HepG2 (cell line): ENCODE measurements at regions not wholly inside any gene's neighbourhood (a gene's known extent, or its start where the extent isn't known, plus 50 kb on each side); places are given as distances from the start of the nearest gene placed in this dataset.

Source experiments
- ATAC-seq: fragments of 200-7000 bp; cut with Tn5 transposase; 3 replicates; pipeline ENCODE4 v1.9.1; 2020; ENCODE audit warnings: mild to moderate bottlenecking, moderate library complexity
- BruUV-seq: library from RNA; stranded (reverse); fragments of 400-500 nt; replicated peaks from 2 replicates; lab custom pipeline; 2021; lab: Mats Ljungman, UMichigan
- CTCF ChIA-PET: fragments of 300-600 bp; formaldehyde crosslinking; extraction: SDS; loops from one replicate; lab custom pipeline; 2021; ENCODE audit warnings: low total read pairs, inconsistent platforms, low intra/inter-chr PET ratio; lab: Yijun Ruan, JAX
- POLR2A ChIA-PET: fragments of 350-600 bp; sonication (Branson Sonifier 250); formaldehyde crosslinking; loops from one replicate; lab custom pipeline; 2020; ENCODE audit warnings: antibody characterized with exemption, inconsistent platforms; lab: Yijun Ruan, JAX
- DNase-seq: peaks from one replicate; pipeline ENCODE4 v3.0.0-alpha.2; 2015; ENCODE audit warnings: low spot score
- FAIRE-seq: peaks from 3 replicates; lab custom pipeline; 2011; peaks lifted over from hg19 to GRCh38; lab: Jason Lieb, UNC
- H2AFZ ChIP-seq: one replicate; pipeline ENCODE4 v1.6.1; 2011; ENCODE audit warnings: low read length, inconsistent platforms
- H3K27ac ChIP-seq: fragments of 300-600 bp; 3 replicates; pipeline ENCODE4 v1.8.0; 2011; ENCODE audit warnings: mixed run types, mild to moderate bottlenecking, mixed read lengths, low read length, inconsistent platforms; ENCODE audit not compliant: insufficient read depth; ENCODE audit errors: extremely low read length
- H3K27me3 ChIP-seq, 2 experiments: fragments of 200-600 bp in 1 of 2; 2 replicates in 1 of 2; 3 replicates in 1 of 2; pipeline versions ENCODE4 v1.6.0 to v1.8.0; 2011; ENCODE audit warnings: low read length in 2 of 2, mild to moderate bottlenecking in 2 of 2, moderate library complexity in 2 of 2, inconsistent platforms in 1 of 2; ENCODE audit not compliant: insufficient read depth in 2 of 2, control insufficient read depth in 1 of 2
- H3K36me3 ChIP-seq, 2 experiments: fragments of 200-600 bp in 1 of 2; replicated peaks in 1 of 2; 2 replicates in 1 of 2; 3 replicates in 1 of 2; pipeline versions ENCODE4 v1.5.1 to v1.8.0; 2011; ENCODE audit warnings: low read length in 2 of 2, inconsistent platforms in 1 of 2; ENCODE audit not compliant: insufficient read depth in 2 of 2, control insufficient read depth in 1 of 2
- H3K4me1 ChIP-seq: 2 replicates; pipeline ENCODE4 v1.5.1; 2012; ENCODE audit warnings: low read length, inconsistent platforms; ENCODE audit not compliant: insufficient read depth
- H3K4me2 ChIP-seq: 2 replicates; pipeline ENCODE4 v1.6.0; 2011; ENCODE audit warnings: low read depth, low read length, inconsistent platforms
- H3K4me3 ChIP-seq, 3 experiments: fragments of 200-600 bp in 1 of 3; sonication (generic), shearing (Covaris generic) in 1 of 3; replicated peaks in 1 of 3; 2 replicates each; pipeline ENCODE4 v1.5.1; 2011 to 2016; ENCODE audit warnings: low read length in 3 of 3, inconsistent platforms in 2 of 3, low read depth in 2 of 3, mild to moderate bottlenecking in 2 of 3, control low read depth in 1 of 3, mixed read lengths in 1 of 3; ENCODE audit not compliant: insufficient read depth in 1 of 3
- H3K79me2 ChIP-seq: one replicate; pipeline ENCODE4 v1.6.1; 2011; ENCODE audit warnings: low read length, inconsistent platforms; ENCODE audit not compliant: insufficient read depth
- H3K9ac ChIP-seq: 2 replicates; pipeline ENCODE4 v1.6.0; 2011; ENCODE audit warnings: mild to moderate bottlenecking, low read depth, low read length, inconsistent platforms; ENCODE audit not compliant: insufficient read depth
- H3K9me3 ChIP-seq: 2 replicates; pipeline ENCODE4 v1.5.1; 2012; ENCODE audit warnings: mild to moderate bottlenecking, low read length
- H4K20me1 ChIP-seq: 2 replicates; pipeline ENCODE4 v1.6.0; 2011; ENCODE audit warnings: inconsistent platforms, mild to moderate bottlenecking, low read length, moderate library complexity; ENCODE audit not compliant: insufficient read depth
- CBX2 ChIP-seq, 2 experiments: fragments of 200-600 bp in 1 of 2; sonication (generic); formaldehyde crosslinking in 1 of 2; IDR thresholded peaks; 2 replicates each; pipeline versions ENCODE4 v1.7.0 to v1.8.1; 2018 to 2022; ENCODE audit warnings: low read depth in 2 of 2, low read length in 1 of 2, mild to moderate bottlenecking in 1 of 2, missing genetic modification reagents in 1 of 2
- CCAR2 ChIP-seq: fragments of 200-400 bp; formaldehyde crosslinking; optimal IDR thresholded peaks from 2 replicates; pipeline ENCODE3; 2018; ENCODE audit warnings: low read depth, mild to moderate bottlenecking, low read length, moderate library complexity
- EZH2 ChIP-seq: conservative IDR thresholded peaks from 2 replicates; pipeline ENCODE4 v1.6.1; 2012; ENCODE audit warnings: mild to moderate bottlenecking, low read depth, low read length, moderate library complexity
- GTF2F1 ChIP-seq: fragments of 150-350 bp; IDR thresholded peaks from 2 replicates; pipeline ENCODE4 v1.6.1; 2014; ENCODE audit warnings: low read length
- NFRKB ChIP-seq: fragments of 450-650 bp; IDR thresholded peaks from 2 replicates; pipeline ENCODE4 v1.6.1; 2017
- PITX1 ChIP-seq: sonication (generic); formaldehyde crosslinking; IDR thresholded peaks from 2 replicates; pipeline ENCODE4 v1.5.1; 2020; ENCODE audit warnings: mild to moderate bottlenecking, missing genetic modification reagents
- POLR2AphosphoS5 ChIP-seq: IDR thresholded peaks from 2 replicates; pipeline ENCODE4 v1.6.1; 2012; ENCODE audit warnings: low read depth, low read length
- SMAD9 ChIP-seq: sonication (generic); formaldehyde crosslinking; IDR thresholded peaks from 2 replicates; pipeline ENCODE4 v1.5.1; 2020; ENCODE audit warnings: mild to moderate bottlenecking, missing genetic modification reagents
- SMYD3 ChIP-seq: sonication (generic); formaldehyde crosslinking; IDR thresholded peaks from 2 replicates; pipeline ENCODE4 v1.8.1; 2023; ENCODE audit warnings: mild to moderate bottlenecking, missing genetic modification reagents
- TEF ChIP-seq: sonication (generic); formaldehyde crosslinking; IDR thresholded peaks from 2 replicates; pipeline ENCODE4 v1.5.0; 2020; ENCODE audit warnings: missing genetic modification reagents
- ZNF12 ChIP-seq: sonication (generic); formaldehyde crosslinking; IDR thresholded peaks from 2 replicates; pipeline ENCODE4 v1.5.0; 2020; ENCODE audit warnings: missing genetic modification reagents
- ZNF292 ChIP-seq: sonication (generic); formaldehyde crosslinking; IDR thresholded peaks from 2 replicates; pipeline ENCODE4 v1.8.1; 2022; ENCODE audit warnings: mild to moderate bottlenecking, low read depth, missing genetic modification reagents, borderline replicate concordance
- ZNF30 ChIP-seq: sonication (generic); formaldehyde crosslinking; IDR thresholded peaks from 2 replicates; pipeline ENCODE4 v1.5.0; 2020; ENCODE audit warnings: mild to moderate bottlenecking, missing genetic modification reagents
- ZNF530 ChIP-seq: sonication (generic); formaldehyde crosslinking; IDR thresholded peaks from 2 replicates; pipeline ENCODE4 v1.5.0; 2020; ENCODE audit warnings: low read depth, mild to moderate bottlenecking, missing genetic modification reagents
- ZNF570 ChIP-seq: sonication (generic); formaldehyde crosslinking; IDR thresholded peaks from 2 replicates; pipeline ENCODE4 v1.4.0; 2020; ENCODE audit warnings: mild to moderate bottlenecking, missing genetic modification reagents, borderline replicate concordance
- ZNF781 ChIP-seq: sonication (generic); formaldehyde crosslinking; IDR thresholded peaks from 2 replicates; pipeline ENCODE4 v1.5.1; 2020; ENCODE audit warnings: borderline replicate concordance, mild to moderate bottlenecking, missing genetic modification reagents; ENCODE audit errors: not compliant biosample characterization
- ZSCAN30 ChIP-seq: sonication (generic); formaldehyde crosslinking; IDR thresholded peaks from 2 replicates; pipeline ENCODE4 v1.5.0; 2020; ENCODE audit warnings: mild to moderate bottlenecking, missing genetic modification reagents
- in situ Hi-C: cut with HindIII; loops from 2 replicates; pipeline ENCODE4 v1.10.0; 2017; ENCODE audit warnings: low pct_unique_long_range_greater_than_20kb; ENCODE audit not compliant: extremely low pct_ligation_motif_present
- intact Hi-C: fragments of 100-400 bp; cut with micrococcal nuclease; formaldehyde crosslinking; loops from one replicate; pipeline ENCODE4 v1.10.0; 2022; ENCODE audit not compliant: unreplicated experiment
- TF ChIP-seq, protein P1 (sequence below): sonication (generic); formaldehyde crosslinking; IDR thresholded peaks from 2 replicates; pipeline ENCODE4 v1.4.0; 2020; ENCODE audit warnings: missing genetic modification reagents, borderline replicate concordance
- TF ChIP-seq, protein P2 (sequence below): sonication (generic); formaldehyde crosslinking; IDR thresholded peaks from 2 replicates; pipeline ENCODE4 v1.5.1; 2020; ENCODE audit warnings: missing genetic modification reagents, mild to moderate bottlenecking, borderline replicate concordance

DNA sequence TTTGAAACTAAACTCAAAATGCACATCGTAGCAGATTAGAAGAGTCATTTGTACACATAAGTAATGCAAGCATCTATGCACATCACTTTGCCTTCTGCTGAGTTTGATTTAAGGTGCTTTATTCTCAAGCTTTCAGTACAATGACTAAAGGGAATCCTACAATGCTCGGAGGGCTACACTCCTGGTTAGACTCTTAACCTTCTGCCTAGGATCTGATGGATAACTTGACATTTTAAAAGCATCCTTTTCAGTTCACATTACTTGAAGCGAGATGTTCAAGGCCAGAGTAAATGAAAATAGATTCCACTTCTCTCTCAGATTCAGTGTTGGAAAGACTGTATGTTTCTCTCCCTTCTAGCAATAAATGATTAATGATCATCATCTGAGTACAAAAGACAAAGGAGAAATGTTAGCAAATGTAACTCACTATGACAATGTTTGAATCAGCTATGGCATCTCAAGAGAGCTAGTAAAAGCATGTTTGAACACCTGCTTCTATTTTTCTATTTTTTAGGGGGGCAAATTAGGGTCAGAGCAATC lies 259.2 kb upstream of the ANO3 start (continued):
- TF ChIP-seq, protein P1, sequence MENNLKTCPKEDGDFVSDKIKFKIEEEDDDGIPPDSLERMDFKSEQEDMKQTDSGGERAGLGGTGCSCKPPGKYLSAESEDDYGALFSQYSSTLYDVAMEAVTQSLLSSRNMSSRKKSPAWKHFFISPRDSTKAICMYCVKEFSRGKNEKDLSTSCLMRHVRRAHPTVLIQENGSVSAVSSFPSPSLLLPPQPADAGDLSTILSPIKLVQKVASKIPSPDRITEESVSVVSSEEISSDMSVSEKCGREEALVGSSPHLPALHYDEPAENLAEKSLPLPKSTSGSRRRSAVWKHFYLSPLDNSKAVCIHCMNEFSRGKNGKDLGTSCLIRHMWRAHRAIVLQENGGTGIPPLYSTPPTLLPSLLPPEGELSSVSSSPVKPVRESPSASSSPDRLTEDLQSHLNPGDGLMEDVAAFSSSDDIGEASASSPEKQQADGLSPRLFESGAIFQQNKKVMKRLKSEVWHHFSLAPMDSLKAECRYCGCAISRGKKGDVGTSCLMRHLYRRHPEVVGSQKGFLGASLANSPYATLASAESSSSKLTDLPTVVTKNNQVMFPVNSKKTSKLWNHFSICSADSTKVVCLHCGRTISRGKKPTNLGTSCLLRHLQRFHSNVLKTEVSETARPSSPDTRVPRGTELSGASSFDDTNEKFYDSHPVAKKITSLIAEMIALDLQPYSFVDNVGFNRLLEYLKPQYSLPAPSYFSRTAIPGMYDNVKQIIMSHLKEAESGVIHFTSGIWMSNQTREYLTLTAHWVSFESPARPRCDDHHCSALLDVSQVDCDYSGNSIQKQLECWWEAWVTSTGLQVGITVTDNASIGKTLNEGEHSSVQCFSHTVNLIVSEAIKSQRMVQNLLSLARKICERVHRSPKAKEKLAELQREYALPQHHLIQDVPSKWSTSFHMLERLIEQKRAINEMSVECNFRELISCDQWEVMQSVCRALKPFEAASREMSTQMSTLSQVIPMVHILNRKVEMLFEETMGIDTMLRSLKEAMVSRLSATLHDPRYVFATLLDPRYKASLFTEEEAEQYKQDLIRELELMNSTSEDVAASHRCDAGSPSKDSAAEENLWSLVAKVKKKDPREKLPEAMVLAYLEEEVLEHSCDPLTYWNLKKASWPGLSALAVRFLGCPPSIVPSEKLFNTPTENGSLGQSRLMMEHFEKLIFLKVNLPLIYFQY (CRISPR knock-in tag) = no peak
- TF ChIP-seq NFRKB (no peak), ZNF781 (CRISPR knock-in tag) (no peak), SMYD3 (CRISPR knock-in tag) (no peak)

GRCh38 chr11:26073646-26074045 lies 258.3 kb upstream of the ANO3 start:
- no peaks in the 10 kb centered on the region for H3K27me3 ChIP-seq
- POLR2A ChIA-PET = no interaction called here
- intact Hi-C loops (no loop called here), in situ Hi-C loops (no loop called here)
- no peak overlapping the region for H3K9ac ChIP-seq
- DNase-seq (no peak), FAIRE-seq (no peak), ATAC-seq (no peak)
- no peak overlapping the region for H3K4me2 ChIP-seq
- no peaks in the 10 kb centered on the region for H3K4me1 ChIP-seq
- H2AFZ ChIP-seq = no peak overlapping the region
- H4K20me1 ChIP-seq = no peaks in the 10 kb centered on the region
- H3K4me3 ChIP-seq = no peak overlapping the region
- no TSS peak for BruUV-seq
- H3K36me3 ChIP-seq = no peaks in the 10 kb centered on the region
- no peaks in the 10 kb centered on the region for H3K9me3 ChIP-seq
- H3K79me2 ChIP-seq = no peaks in the 10 kb centered on the region
- CTCF ChIA-PET = no interaction called here
- no peak overlapping the region for H3K27ac ChIP-seq
- no peak for TF ChIP-seq CBX2 (IDR thresholded peaks at IDR 0.05; ENCODE audit: low read depth, low read length)
- no peak for TF ChIP-seq CBX2 (CRISPR knock-in tag; IDR thresholded peaks at IDR 0.05; ENCODE audit: low read depth)
- no peak for TF ChIP-seq PITX1 (CRISPR knock-in tag)
- no peak for TF ChIP-seq SMAD9 (CRISPR knock-in tag)
- no peak for TF ChIP-seq TEF
- TF ChIP-seq CCAR2 = no peak
- TF ChIP-seq GTF2F1 = no peak
- TF ChIP-seq EZH2 = no peak
- no peak for TF ChIP-seq ZNF570
- no peak for TF ChIP-seq ZNF12
- TF ChIP-seq ZNF530 = no peak
- TF ChIP-seq, protein P2, sequence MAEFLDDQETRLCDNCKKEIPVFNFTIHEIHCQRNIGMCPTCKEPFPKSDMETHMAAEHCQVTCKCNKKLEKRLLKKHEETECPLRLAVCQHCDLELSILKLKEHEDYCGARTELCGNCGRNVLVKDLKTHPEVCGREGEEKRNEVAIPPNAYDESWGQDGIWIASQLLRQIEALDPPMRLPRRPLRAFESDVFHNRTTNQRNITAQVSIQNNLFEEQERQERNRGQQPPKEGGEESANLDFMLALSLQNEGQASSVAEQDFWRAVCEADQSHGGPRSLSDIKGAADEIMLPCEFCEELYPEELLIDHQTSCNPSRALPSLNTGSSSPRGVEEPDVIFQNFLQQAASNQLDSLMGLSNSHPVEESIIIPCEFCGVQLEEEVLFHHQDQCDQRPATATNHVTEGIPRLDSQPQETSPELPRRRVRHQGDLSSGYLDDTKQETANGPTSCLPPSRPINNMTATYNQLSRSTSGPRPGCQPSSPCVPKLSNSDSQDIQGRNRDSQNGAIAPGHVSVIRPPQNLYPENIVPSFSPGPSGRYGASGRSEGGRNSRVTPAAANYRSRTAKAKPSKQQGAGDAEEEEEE (CRISPR knock-in tag) = no peak
- no peak for TF ChIP-seq ZNF292
- TF ChIP-seq ZSCAN30 (CRISPR knock-in tag) = no peak
- no peak for TF ChIP-seq ZNF30 (CRISPR knock-in tag)
- no peak for TF ChIP-seq POLR2AphosphoS5
